WTC11 (cell line): ENCODE measurements at regions not wholly inside any gene's neighbourhood (a gene's known extent, or its start where the extent isn't known, plus 50 kb on each side); places are given as distances from the start of the nearest gene placed in this dataset.

ENCODE experiments used
- ATAC-seq: fragments of 200-7000 bp; cut with Tn5 transposase; 2 replicates; pipeline ENCODE4 v1.10.0; 2021; ENCODE audit warnings: mild to moderate bottlenecking, moderate library complexity
- CTCF ChIA-PET: fragments of 300-600 bp; sonication (Branson Sonifier 250); formaldehyde crosslinking; loops from one replicate; lab custom pipeline; 2021; ENCODE audit warnings: antibody characterized with exemption; lab: Charles Lee
- POLR2A ChIA-PET: fragments of 350-600 bp; sonication (Branson Sonifier 250); formaldehyde crosslinking; loops from one replicate; lab custom pipeline; 2021; ENCODE audit warnings: antibody characterized with exemption; lab: Charles Lee
- DNase-seq: peaks from one replicate; pipeline ENCODE4 v3.0.0; 2021; ENCODE audit warnings: low spot score
- H3K27ac Mint-ChIP-seq: 2 replicates; pipeline ENCODE4 v1.8.0; 2021; ENCODE audit warnings: mixed read lengths
- H3K27me3 Mint-ChIP-seq: 2 replicates; pipeline ENCODE4 v1.8.0; 2021; ENCODE audit warnings: low read depth, mild to moderate bottlenecking, moderate library complexity, mixed read lengths
- H3K36me3 Mint-ChIP-seq: 2 replicates; pipeline ENCODE4 v1.8.0; 2021; ENCODE audit warnings: mixed read lengths
- H3K4me1 Mint-ChIP-seq: 2 replicates; pipeline ENCODE4 v1.8.0; 2022; ENCODE audit warnings: mixed read lengths
- H3K4me3 Mint-ChIP-seq: 2 replicates; pipeline ENCODE4 v1.8.0; 2021; ENCODE audit warnings: mild to moderate bottlenecking, moderate library complexity, mixed read lengths
- H3K9me3 Mint-ChIP-seq: 2 replicates; pipeline ENCODE4 v1.8.0; 2021; ENCODE audit warnings: mixed read lengths
- ARID4B ChIP-seq: sonication (generic); formaldehyde crosslinking; IDR thresholded peaks from 2 replicates; pipeline ENCODE4 v1.8.0; 2023; ENCODE audit warnings: missing genetic modification reagents, mild to moderate bottlenecking, borderline replicate concordance
- CTCF ChIP-seq: fragments of 200-600 bp; IDR thresholded peaks from 2 replicates; pipeline ENCODE4 v1.8.0; 2022; ENCODE audit warnings: antibody characterized with exemption
- MXD4 ChIP-seq: fragments of 250-450 bp; sonication (Bioruptor Pico); IDR thresholded peaks from 2 replicates; pipeline ENCODE4 v1.8.0; 2021; ENCODE audit warnings: mild to moderate bottlenecking, moderate library complexity, borderline replicate concordance
- NFATC4 ChIP-seq: fragments of 250-450 bp; sonication (Bioruptor Pico); IDR thresholded peaks from 2 replicates; pipeline ENCODE4 v1.9.0; 2021; ENCODE audit warnings: mild to moderate bottlenecking
- NFE2L1 ChIP-seq: sonication (generic); formaldehyde crosslinking; IDR thresholded peaks from 2 replicates; pipeline ENCODE4 v1.8.1; 2023; ENCODE audit warnings: missing genetic modification reagents
- ZNF121 ChIP-seq: sonication (generic); formaldehyde crosslinking; IDR thresholded peaks from 2 replicates; pipeline ENCODE4 v1.8.0; 2023; ENCODE audit warnings: missing genetic modification reagents
- ZNF263 ChIP-seq: sonication (generic); formaldehyde crosslinking; IDR thresholded peaks from 2 replicates; pipeline ENCODE4 v1.8.1; 2022; ENCODE audit warnings: low read depth, mild to moderate bottlenecking, moderate library complexity, missing genetic modification reagents
- ZNF317 ChIP-seq: sonication (generic); formaldehyde crosslinking; IDR thresholded peaks from 2 replicates; pipeline ENCODE4 v1.8.1; 2023; ENCODE audit warnings: low read depth, mild to moderate bottlenecking, moderate library complexity, missing genetic modification reagents, borderline replicate concordance
- ZNF532 ChIP-seq: fragments of 250-450 bp; sonication (Bioruptor Pico); IDR thresholded peaks from 2 replicates; pipeline ENCODE4 v1.9.0; 2021; ENCODE audit warnings: mild to moderate bottlenecking, borderline replicate concordance
- TF ChIP-seq, protein P1 (sequence below): sonication (generic); formaldehyde crosslinking; IDR thresholded peaks from 2 replicates; pipeline ENCODE4 v1.8.0; 2022; ENCODE audit warnings: mild to moderate bottlenecking, missing genetic modification reagents
- TF ChIP-seq, protein P2 (sequence below): sonication (generic); formaldehyde crosslinking; IDR thresholded peaks from 2 replicates; pipeline ENCODE4 v1.8.1; 2022; ENCODE audit warnings: low read depth, missing genetic modification reagents, borderline replicate concordance

DNA sequence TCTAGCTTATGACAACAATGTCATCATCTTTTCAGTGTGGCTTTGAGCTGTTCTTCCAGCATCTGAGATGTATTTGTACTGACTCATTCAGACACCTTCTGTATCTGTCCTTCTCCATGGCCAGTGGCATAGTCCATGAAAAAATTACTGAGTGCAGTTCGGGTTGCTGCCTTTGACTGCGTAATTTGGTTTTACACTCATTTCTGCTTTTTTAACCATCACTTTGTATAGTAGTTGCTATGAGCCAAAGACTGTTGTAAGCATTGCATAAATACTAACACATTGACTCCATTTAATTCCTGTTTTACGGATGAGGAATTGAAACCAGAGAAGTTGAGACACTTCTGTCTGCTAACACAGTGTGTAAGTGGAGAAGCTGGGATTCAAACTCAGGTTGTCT, 190.7 kb upstream of the MID1 start:
- Mint-ChIP-seq H3K36me3 (no peaks in the 10 kb centered on the region), H3K4me1 (no peaks in the 10 kb centered on the region)
- POLR2A ChIA-PET = no interaction called here
- TF ChIP-seq ARID4B = no peak
- no peak for TF ChIP-seq NFATC4
- TF ChIP-seq NFE2L1 = no peak
- no peak for TF ChIP-seq ZNF532
- no peak for TF ChIP-seq MXD4 (CRISPR knock-in tag)
- TF ChIP-seq, all 79 proteins: peak for 0
- Mint-ChIP-seq H3K27me3 (no peaks in the 10 kb centered on the region), H3K9me3 (no peaks in the 10 kb centered on the region), H3K27ac (no peak overlapping the region), H3K4me3 (no peak overlapping the region)
- CTCF ChIA-PET = no interaction called here
- DNase-seq (no peak), ATAC-seq (no peak)

- TF ChIP-seq ZNF263 (no peak), CTCF (no peak), ZNF317 (no peak), ZNF121 (CRISPR knock-in tag) (no peak)
- TF ChIP-seq, protein P1, sequence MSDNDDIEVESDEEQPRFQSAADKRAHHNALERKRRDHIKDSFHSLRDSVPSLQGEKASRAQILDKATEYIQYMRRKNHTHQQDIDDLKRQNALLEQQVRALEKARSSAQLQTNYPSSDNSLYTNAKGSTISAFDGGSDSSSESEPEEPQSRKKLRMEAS = no peak
- TF ChIP-seq, protein P2, sequence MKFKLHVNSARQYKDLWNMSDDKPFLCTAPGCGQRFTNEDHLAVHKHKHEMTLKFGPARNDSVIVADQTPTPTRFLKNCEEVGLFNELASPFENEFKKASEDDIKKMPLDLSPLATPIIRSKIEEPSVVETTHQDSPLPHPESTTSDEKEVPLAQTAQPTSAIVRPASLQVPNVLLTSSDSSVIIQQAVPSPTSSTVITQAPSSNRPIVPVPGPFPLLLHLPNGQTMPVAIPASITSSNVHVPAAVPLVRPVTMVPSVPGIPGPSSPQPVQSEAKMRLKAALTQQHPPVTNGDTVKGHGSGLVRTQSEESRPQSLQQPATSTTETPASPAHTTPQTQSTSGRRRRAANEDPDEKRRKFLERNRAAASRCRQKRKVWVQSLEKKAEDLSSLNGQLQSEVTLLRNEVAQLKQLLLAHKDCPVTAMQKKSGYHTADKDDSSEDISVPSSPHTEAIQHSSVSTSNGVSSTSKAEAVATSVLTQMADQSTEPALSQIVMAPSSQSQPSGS = no peak
- no peak overlapping the region for H3K4me3 Mint-ChIP-seq
- POLR2A ChIA-PET = no interaction called here
- CTCF ChIA-PET = no interaction called here
- H3K4me1 Mint-ChIP-seq = no peaks in the 10 kb centered on the region
- ATAC-seq (no peak), DNase-seq (no peak)
- no peak overlapping the region for H3K27ac Mint-ChIP-seq
- H3K36me3 Mint-ChIP-seq = no peaks in the 10 kb centered on the region
- no peaks in the 10 kb centered on the region for H3K9me3 Mint-ChIP-seq
- H3K27me3 Mint-ChIP-seq = no peaks in the 10 kb centered on the region
These were observed 193.4 kb upstream of the MID1 start for GRCh38 chrX:10813761-10814160.

- no peaks in the 10 kb centered on the region for H3K27me3 Mint-ChIP-seq
- ChIA-PET POLR2A (no interaction called here), CTCF (interaction anchor here (0.6 kb wide), 1 partner anchor 21 kb away, joined by 3 read pairs; no protein-coding TSS in a partner anchor)
- DNase-seq (no peak), ATAC-seq (no peak)
- H3K27ac Mint-ChIP-seq = no peak overlapping the region
- TF ChIP-seq NFATC4 = no peak
- H3K4me3 Mint-ChIP-seq = no peak overlapping the region
- H3K9me3 Mint-ChIP-seq = no peaks in the 10 kb centered on the region
- H3K4me1 Mint-ChIP-seq = no peaks in the 10 kb centered on the region
- no peaks in the 10 kb centered on the region for H3K36me3 Mint-ChIP-seq
These were observed 198.3 kb upstream of the MID1 start for GRCh38 chrX:10818651-10819050.
